Nephron (organoid): ENCODE measurements at regions not wholly inside any gene's neighbourhood (a gene's known extent, or its start where the extent isn't known, plus 50 kb on each side); places are given as distances from the start of the nearest gene placed in this dataset.
"Not testable (repeated sequence)": the region's sequence is repeated elsewhere in the genome, so short reads cannot be mapped to it uniquely, and the experiment has no call there.

ENCODE experiments used
- H3K27ac Mint-ChIP-seq, 3 experiments: 2 replicates each; pipeline ENCODE4 v1.8.0; 2020; ENCODE audit warnings: mixed read lengths in 3 of 3, mild to moderate bottlenecking in 2 of 3, moderate library complexity in 1 of 3
- H3K27me3 Mint-ChIP-seq: 2 replicates; pipeline ENCODE4 v1.8.0; 2021; ENCODE audit warnings: low read depth, mild to moderate bottlenecking, moderate library complexity, mixed read lengths
- H3K36me3 Mint-ChIP-seq: 2 replicates; pipeline ENCODE4 v1.8.0; 2020; ENCODE audit warnings: low read depth, mixed read lengths
- H3K4me1 Mint-ChIP-seq: 2 replicates; pipeline ENCODE4 v1.8.0; 2020; ENCODE audit warnings: mixed read lengths
- H3K4me3 Mint-ChIP-seq, 3 experiments: 2 replicates each; pipeline ENCODE4 v1.8.0; 2020; ENCODE audit warnings: mild to moderate bottlenecking in 3 of 3, mixed read lengths in 3 of 3, moderate library complexity in 2 of 3
- H3K9me3 Mint-ChIP-seq: 2 replicates; pipeline ENCODE4 v1.8.0; 2020; ENCODE audit warnings: mixed read lengths
- TF ChIP-seq, protein P1 (sequence below), 3 experiments: fragments of 200-600 bp; sonication (generic); IDR thresholded peaks; one replicate each; pipeline ENCODE4 v1.5.0; 2021; ENCODE audit warnings: antibody characterized with exemption in 3 of 3; ENCODE audit not compliant: unreplicated experiment in 3 of 3

GRCh38 chr7:69062020-69062765 lies 536.1 kb upstream of the AUTS2 start:
- TF ChIP-seq, protein P1, sequence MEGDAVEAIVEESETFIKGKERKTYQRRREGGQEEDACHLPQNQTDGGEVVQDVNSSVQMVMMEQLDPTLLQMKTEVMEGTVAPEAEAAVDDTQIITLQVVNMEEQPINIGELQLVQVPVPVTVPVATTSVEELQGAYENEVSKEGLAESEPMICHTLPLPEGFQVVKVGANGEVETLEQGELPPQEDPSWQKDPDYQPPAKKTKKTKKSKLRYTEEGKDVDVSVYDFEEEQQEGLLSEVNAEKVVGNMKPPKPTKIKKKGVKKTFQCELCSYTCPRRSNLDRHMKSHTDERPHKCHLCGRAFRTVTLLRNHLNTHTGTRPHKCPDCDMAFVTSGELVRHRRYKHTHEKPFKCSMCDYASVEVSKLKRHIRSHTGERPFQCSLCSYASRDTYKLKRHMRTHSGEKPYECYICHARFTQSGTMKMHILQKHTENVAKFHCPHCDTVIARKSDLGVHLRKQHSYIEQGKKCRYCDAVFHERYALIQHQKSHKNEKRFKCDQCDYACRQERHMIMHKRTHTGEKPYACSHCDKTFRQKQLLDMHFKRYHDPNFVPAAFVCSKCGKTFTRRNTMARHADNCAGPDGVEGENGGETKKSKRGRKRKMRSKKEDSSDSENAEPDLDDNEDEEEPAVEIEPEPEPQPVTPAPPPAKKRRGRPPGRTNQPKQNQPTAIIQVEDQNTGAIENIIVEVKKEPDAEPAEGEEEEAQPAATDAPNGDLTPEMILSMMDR (IDR thresholded peaks at IDR 0.05; ENCODE audit: unreplicated experiment in 3 of 3) = no peak
- peaks cover 26% of the 10 kb centered on the region for H3K9me3 Mint-ChIP-seq
- H3K4me1 Mint-ChIP-seq = no peaks in the 10 kb centered on the region
- no peak overlapping the region for H3K4me3 Mint-ChIP-seq
- peaks cover 11% of the 10 kb centered on the region for H3K27me3 Mint-ChIP-seq
- H3K27ac Mint-ChIP-seq = no peak overlapping the region
- H3K36me3 Mint-ChIP-seq = peaks cover 4% of the 10 kb centered on the region

GRCh38 chr7:69067397-69067796 lies 530.9 kb upstream of the AUTS2 start:
- Mint-ChIP-seq H3K4me1 (no peaks in the 10 kb centered on the region), H3K36me3 (no peaks in the 10 kb centered on the region), H3K27ac (no peak overlapping the region), H3K9me3 (peaks cover 46% of the 10 kb centered on the region), H3K4me3 (no peak overlapping the region), H3K27me3 (peaks cover 15% of the 10 kb centered on the region)
- TF ChIP-seq, protein P1 (IDR thresholded peaks at IDR 0.05; ENCODE audit: unreplicated experiment in 3 of 3) = peak in 1 of 3 experiments; percentile 38

- H3K4me1 Mint-ChIP-seq = no peaks in the 10 kb centered on the region
- TF ChIP-seq, protein P1 (IDR thresholded peaks at IDR 0.05; ENCODE audit: unreplicated experiment in 3 of 3) = no peak
- H3K36me3 Mint-ChIP-seq = no peaks in the 10 kb centered on the region
- no peak overlapping the region for H3K27ac Mint-ChIP-seq
- H3K4me3 Mint-ChIP-seq = no peak overlapping the region
- peaks cover 45% of the 10 kb centered on the region for H3K9me3 Mint-ChIP-seq
- peaks cover 19% of the 10 kb centered on the region for H3K27me3 Mint-ChIP-seq
Observed at GRCh38 chr7:69070476-69070875, 527.8 kb upstream of the AUTS2 start.

- no peak overlapping the region for H3K27ac Mint-ChIP-seq
- H3K36me3 Mint-ChIP-seq = no peaks in the 10 kb centered on the region
- H3K9me3 Mint-ChIP-seq = peaks cover 5% of the 10 kb centered on the region
- no peaks in the 10 kb centered on the region for H3K4me1 Mint-ChIP-seq
- TF ChIP-seq, protein P1 (IDR thresholded peaks at IDR 0.05; ENCODE audit: unreplicated experiment in 3 of 3) = no peak
- H3K27me3 Mint-ChIP-seq = peaks cover 23% of the 10 kb centered on the region
- no peak overlapping the region for H3K4me3 Mint-ChIP-seq
Observed at GRCh38 chr7:69076566-69076965, 521.7 kb upstream of the AUTS2 start.

DNA sequence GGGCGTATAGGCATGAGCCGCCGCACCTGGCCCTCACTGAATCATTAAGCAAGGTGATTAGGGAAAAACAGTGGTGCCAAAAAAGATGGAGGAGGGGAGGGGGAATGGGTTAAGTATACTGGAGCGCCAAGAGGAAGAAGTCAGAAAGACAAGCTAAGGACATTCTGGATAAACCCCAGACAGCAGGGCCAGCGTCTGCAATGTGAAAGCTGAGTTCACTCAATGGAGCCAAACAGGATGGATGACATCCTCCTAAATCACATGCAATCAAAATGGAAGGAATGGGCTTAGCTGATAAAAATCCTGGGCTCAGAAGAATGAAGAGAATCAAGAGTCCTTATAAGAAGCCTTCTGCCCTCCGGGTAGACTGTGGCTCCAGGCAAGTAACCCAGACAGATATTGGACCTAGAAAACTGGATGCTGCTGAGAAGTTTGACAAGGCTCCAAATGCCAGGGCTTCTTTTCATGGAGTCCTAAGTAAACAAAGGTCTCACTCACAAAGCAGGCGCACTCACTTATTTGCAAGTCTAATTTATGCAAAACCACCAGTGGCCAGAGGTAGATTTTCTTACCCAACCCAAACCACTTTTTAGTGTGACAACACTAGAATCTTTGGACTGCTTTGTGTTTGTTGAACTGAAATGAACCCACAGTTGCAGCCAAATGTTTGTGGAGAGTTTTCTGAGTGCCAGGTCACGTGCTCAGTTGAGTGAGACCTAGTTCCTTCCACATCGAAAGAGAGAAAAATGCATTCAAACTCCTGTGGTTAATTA lies 519.1 kb upstream of the AUTS2 start:
- Mint-ChIP-seq H3K9me3 (peaks cover 2% of the 10 kb centered on the region), H3K4me1 (no peaks in the 10 kb centered on the region), H3K27me3 (peaks cover 32% of the 10 kb centered on the region), H3K4me3 (no peak overlapping the region), H3K27ac (no peak overlapping the region), H3K36me3 (no peaks in the 10 kb centered on the region)
- TF ChIP-seq, protein P1 (IDR thresholded peaks at IDR 0.05; ENCODE audit: unreplicated experiment in 3 of 3) = no peak

DNA sequence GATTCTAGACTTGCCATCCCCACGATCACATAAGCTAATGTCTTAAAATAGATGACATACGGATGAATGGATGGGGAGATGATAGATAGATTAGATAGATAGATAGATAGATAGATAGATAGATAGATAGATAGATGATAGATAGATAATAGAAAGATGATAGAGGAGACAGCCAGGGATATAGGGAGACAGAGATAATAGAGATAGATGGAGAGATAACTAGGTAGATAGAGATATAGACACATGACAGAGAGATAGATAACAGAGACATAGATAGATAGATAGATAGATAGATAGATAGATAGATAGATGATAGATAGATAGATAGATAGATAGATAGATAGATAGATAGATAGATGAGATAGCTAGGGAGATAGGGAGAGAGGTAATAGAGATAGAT lies 511.0 kb upstream of the AUTS2 start:
- H3K36me3 Mint-ChIP-seq, H3K27ac Mint-ChIP-seq, H3K4me1 Mint-ChIP-seq, H3K4me3 Mint-ChIP-seq: not testable (repeated sequence)
- peaks cover 12% of the 10 kb centered on the region for H3K9me3 Mint-ChIP-seq
- H3K27me3 Mint-ChIP-seq = peaks cover 27% of the 10 kb centered on the region
